ENCODE measurements at regions not wholly inside any gene's neighbourhood (a gene's known extent, or its start where the extent isn't known, plus 50 kb on each side); places are given as distances from the start of the nearest gene placed in this dataset.
A peak's percentile ranks its signal among the peaks of the same experiment; 100 is the strongest.

DNA sequence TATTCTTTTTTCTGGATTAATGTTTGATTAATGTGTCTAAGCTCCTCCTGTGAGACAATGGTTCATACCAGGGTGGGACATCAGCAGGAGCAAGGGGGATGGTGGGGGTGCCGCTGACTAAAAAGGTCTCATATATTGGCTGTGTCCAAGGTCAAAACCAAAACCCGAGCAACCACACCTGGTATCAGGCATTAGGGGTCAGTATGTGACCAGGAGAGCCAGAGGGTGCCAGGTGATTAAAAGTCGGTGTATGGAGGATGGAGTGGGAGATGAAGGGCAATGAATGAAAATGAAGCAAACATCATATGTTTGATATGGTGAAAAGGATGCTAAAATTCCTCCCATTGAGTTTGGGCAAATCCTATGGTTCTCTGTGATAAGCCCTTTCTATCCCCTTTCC is 118.0 kb downstream of the MIAT start:
- DNase-seq = no peak
- no peak overlapping the region for H3K27ac ChIP-seq
- peaks cover 21 to 23% of the 10 kb centered on the region in 2 donors for H3K4me1 ChIP-seq
- no peak overlapping the region for H3K4me3 ChIP-seq
- H3K36me3 ChIP-seq = peaks cover 0 to 8% of the 10 kb centered on the region in 2 donors
- intact Hi-C loops (cut with DNase I; ENCODE audit: low total_unique reads) = no loop called here
- ATAC-seq = no peak
- no peak for TF ChIP-seq POLR2A (IDR thresholded peaks at IDR 0.05)
- TF ChIP-seq, protein P1, sequence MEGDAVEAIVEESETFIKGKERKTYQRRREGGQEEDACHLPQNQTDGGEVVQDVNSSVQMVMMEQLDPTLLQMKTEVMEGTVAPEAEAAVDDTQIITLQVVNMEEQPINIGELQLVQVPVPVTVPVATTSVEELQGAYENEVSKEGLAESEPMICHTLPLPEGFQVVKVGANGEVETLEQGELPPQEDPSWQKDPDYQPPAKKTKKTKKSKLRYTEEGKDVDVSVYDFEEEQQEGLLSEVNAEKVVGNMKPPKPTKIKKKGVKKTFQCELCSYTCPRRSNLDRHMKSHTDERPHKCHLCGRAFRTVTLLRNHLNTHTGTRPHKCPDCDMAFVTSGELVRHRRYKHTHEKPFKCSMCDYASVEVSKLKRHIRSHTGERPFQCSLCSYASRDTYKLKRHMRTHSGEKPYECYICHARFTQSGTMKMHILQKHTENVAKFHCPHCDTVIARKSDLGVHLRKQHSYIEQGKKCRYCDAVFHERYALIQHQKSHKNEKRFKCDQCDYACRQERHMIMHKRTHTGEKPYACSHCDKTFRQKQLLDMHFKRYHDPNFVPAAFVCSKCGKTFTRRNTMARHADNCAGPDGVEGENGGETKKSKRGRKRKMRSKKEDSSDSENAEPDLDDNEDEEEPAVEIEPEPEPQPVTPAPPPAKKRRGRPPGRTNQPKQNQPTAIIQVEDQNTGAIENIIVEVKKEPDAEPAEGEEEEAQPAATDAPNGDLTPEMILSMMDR (IDR thresholded peaks at IDR 0.05 in 4 of 5, conservative IDR thresholded peaks at IDR 0.05 in 1 of 5) = no peak
- in situ Hi-C loops (cut with MboI; ENCODE audit: low sequenced_read_pairs in 4 of 4) = loop anchor here in 1 of 4 donors (25.0 kb wide), 1 partner anchor 112 kb away; no protein-coding TSS in a partner anchor
- H3K27me3 ChIP-seq = no peaks in the 10 kb centered on the region
- H3K9me3 ChIP-seq = no peaks in the 10 kb centered on the region

DNA sequence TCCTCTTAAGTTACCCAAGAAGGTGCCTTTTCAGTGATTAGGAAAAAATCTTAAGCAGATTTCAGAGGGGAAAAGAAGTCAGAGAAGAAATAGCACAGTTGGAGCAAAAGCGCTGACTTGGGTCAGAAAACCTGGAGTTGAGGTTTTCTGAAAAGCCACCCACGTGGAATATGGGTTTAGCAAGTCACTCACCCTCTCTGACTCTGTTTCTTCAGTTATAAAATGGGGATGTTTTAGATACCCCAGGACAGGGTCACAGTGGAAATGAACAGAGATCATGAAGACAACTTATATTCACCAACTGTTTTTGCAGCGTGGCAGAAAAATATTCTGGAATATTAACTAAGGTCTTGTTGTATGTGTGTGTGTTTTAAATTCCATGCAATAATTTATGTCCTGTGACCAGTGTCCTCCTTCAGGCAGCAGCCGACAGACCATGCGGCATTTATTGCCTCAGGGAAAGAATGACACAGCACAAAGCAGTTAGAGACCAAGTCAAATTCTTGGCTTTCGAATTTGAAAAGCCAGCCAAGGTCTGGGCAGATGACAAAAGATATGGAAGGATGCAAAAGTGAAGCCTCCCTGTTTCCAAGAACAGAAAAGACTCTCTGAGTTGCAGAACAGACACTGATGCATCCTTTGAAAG is 119.9 kb downstream of the MIAT start:
- intact Hi-C loops (cut with DNase I; ENCODE audit: low total_unique reads) = no loop called here
- no peak overlapping the region for H3K4me3 ChIP-seq
- TF ChIP-seq, protein P1 (IDR thresholded peaks at IDR 0.05 in 4 of 5, conservative IDR thresholded peaks at IDR 0.05 in 1 of 5) = no peak
- no peak for TF ChIP-seq POLR2A (IDR thresholded peaks at IDR 0.05)
- in situ Hi-C loops (cut with MboI; ENCODE audit: low sequenced_read_pairs in 4 of 4) = loop anchor here in 1 of 4 donors (25.0 kb wide), 1 partner anchor 110 kb away; no protein-coding TSS in a partner anchor
- H3K27ac ChIP-seq = peak overlapping the region; percentile 34 to 46 (median 40)
- peaks cover 0 to 10% of the 10 kb centered on the region in 2 donors for H3K36me3 ChIP-seq
- DNase-seq = peak; percentile 44 to 64
- H3K27me3 ChIP-seq = no peaks in the 10 kb centered on the region
- peak; percentile 92 to 94 for ATAC-seq
- no peaks in the 10 kb centered on the region for H3K9me3 ChIP-seq
- H3K4me1 ChIP-seq = peaks cover 21 to 23% of the 10 kb centered on the region in 2 donors

DNA sequence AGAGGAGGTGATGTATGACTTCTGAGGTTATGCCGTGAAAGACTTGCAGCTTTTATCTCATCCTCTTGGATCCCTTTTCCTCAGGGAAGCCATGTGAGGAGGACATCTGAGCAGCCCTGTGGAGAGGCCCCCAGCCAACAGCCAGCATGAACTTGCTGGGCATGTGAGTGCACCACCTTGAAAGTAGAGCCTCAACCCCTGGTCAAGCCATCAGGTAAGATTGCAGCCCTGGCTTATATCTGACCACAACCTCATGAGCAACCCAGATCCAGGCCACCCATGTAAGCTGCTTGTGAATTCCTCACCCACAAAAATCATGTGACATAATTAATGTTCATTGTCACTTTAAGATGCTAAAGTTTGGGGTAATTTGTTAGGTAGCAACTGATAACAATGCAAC is 121.0 kb downstream of the MIAT start:
- Histone ChIP-seq H3K27ac (peak overlapping the region in 2 of 4 donors; percentile 7 to 39), H3K4me1 (peaks cover 21 to 23% of the 10 kb centered on the region in 2 donors), H3K4me3 (no peak overlapping the region), H3K27me3 (no peaks in the 10 kb centered on the region), H3K36me3 (peaks cover 0 to 10% of the 10 kb centered on the region in 2 donors), H3K9me3 (no peaks in the 10 kb centered on the region)
- peak in 1 of 2 donors; percentile 28 for DNase-seq
- intact Hi-C loops (cut with DNase I; ENCODE audit: low total_unique reads) = no loop called here
- in situ Hi-C loops (cut with MboI; ENCODE audit: low sequenced_read_pairs in 4 of 4) = loop anchor here in 1 of 4 donors (25.0 kb wide), 1 partner anchor 109 kb away; no protein-coding TSS in a partner anchor
- peak; percentile 43 to 45 for ATAC-seq
- no peak for TF ChIP-seq POLR2A (IDR thresholded peaks at IDR 0.05)
- TF ChIP-seq, protein P1 (IDR thresholded peaks at IDR 0.05 in 4 of 5, conservative IDR thresholded peaks at IDR 0.05 in 1 of 5) = no peak

DNA sequence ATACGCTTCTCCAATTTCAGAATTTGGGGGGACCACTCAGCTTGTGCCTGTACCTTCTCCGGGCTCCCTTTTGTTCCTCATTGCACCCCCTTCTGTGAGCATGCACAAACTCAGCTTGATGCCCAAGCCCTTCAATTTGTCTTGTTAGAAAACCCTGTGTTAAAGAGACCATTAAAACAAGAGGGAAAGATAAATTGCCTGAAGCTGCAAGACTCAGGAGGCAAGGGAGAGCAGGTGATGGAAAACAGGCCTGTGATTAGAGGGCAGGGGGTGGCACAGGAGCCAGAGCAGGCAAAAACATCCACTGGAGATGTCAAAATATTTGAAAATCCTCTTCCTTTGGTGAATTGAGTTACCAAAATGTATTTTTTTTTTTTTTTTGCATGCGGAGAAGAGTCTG is 121.7 kb downstream of the MIAT start:
- Histone ChIP-seq H3K9me3 (no peaks in the 10 kb centered on the region), H3K4me1 (peaks cover 21 to 23% of the 10 kb centered on the region in 2 donors), H3K36me3 (peaks cover 0 to 10% of the 10 kb centered on the region in 2 donors), H3K27me3 (no peaks in the 10 kb centered on the region), H3K27ac (no peak overlapping the region), H3K4me3 (no peak overlapping the region)
- no peak for TF ChIP-seq POLR2A (IDR thresholded peaks at IDR 0.05)
- TF ChIP-seq, protein P1 (IDR thresholded peaks at IDR 0.05 in 4 of 5, conservative IDR thresholded peaks at IDR 0.05 in 1 of 5) = no peak
- intact Hi-C loops (cut with DNase I; ENCODE audit: low total_unique reads) = no loop called here
- ATAC-seq (no peak), DNase-seq (no peak)
- in situ Hi-C loops (cut with MboI; ENCODE audit: low sequenced_read_pairs in 4 of 4) = loop anchor here in 1 of 4 donors (25.0 kb wide), 1 partner anchor 108 kb away; no protein-coding TSS in a partner anchor

Data from gastrocnemius medialis (tissue), 4 donors.